Activated naive CD8-positive, alpha-beta T cell treated with anti-CD3 and anti-CD28 coated beads, Interleukin-2, amount 50 U/mL, for 16 hours (primary cell): ENCODE measurements at regions not wholly inside any gene's neighbourhood (a gene's known extent, or its start where the extent isn't known, plus 50 kb on each side); places are given as distances from the start of the nearest gene placed in this dataset.

Experiments used
- DNase-seq: peaks from one replicate; pipeline ENCODE4 v3.0.0-alpha.2; 2020; ENCODE audit warnings: low read depth, low spot score

DNA sequence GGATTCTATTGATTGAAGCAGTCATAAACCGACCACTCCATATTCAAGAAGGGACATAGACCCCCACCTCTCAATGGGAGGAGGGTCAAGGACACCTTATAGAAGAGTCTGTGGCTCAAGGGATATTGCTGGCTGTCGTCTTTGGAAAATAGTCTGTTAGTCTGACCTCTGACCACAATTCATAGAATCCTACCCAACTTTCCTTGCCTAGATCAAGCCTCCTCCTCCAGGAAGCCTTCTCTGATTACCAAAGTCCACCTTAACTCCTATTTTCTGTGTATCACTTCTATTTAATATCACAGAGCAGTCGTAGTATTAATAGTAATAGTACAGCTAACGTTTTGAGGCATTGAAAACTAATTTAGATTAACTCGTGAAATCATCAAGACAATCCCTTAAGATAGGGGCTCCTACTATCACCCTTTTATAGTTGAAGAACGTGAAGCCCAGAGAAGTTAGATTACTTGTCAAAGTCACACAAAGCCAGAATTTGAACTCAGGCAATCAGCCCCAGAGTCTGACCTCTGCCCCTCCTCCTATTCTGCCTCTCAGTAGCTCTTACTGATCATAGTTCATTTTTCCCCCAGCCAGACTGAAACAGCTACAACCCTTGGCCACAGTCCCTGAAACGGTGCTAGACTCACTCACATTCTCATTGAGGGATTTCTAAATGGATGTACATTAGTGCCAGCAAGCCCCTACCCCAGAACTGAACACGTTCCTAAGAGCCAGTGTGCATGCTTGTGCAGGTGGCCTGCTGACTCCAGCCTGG lies 636.6 kb downstream of the MID1IP1 start:
- DNase-seq = no peak

DNA sequence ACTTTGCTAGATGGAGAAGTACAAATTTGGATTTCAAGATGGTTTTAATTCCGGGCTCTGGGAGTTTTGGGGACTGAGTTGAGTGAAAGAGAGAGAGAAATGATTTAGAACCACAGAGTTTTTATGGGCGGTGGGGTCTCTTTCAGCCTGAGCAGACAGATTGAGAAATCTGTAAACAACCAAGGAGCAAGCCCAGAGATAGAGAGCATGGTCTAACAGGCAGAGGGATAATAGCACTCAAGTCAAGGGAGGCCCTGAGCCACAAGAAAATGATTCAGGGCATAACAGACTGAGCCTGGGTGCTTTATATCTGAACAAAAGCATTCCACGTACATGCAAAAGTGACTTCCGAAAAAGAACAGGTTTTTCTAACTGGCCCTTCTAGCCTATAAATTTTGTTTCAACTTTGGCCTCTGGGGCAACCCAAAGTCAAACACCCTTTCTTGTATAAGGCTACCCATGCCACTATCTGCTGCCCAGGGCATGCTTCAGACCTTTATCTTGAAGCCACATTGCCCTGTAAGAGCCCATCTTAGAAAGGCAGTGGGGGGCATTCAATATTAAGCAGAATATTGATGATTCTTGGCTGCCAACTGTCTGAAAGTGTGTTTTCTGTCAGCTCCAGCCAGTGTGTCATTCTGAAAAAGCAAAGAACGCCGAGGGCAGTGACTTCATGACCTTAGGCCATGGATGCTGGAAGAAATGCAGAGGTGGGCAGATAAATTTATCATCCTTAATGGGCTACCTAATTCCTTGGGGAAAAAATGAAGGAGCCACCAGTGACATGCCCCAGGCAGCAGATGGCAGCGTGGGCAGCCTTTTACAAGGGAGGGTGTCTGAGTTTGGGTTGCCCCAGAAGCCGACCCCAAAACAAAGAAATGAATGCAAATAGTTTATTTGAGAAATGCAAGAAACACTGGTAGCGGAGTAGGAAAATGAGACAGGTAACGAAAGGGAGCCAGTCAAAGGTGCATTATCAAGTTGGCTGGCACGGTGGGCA lies 637.6 kb downstream of the MID1IP1 start:
- DNase-seq = no peak

DNA sequence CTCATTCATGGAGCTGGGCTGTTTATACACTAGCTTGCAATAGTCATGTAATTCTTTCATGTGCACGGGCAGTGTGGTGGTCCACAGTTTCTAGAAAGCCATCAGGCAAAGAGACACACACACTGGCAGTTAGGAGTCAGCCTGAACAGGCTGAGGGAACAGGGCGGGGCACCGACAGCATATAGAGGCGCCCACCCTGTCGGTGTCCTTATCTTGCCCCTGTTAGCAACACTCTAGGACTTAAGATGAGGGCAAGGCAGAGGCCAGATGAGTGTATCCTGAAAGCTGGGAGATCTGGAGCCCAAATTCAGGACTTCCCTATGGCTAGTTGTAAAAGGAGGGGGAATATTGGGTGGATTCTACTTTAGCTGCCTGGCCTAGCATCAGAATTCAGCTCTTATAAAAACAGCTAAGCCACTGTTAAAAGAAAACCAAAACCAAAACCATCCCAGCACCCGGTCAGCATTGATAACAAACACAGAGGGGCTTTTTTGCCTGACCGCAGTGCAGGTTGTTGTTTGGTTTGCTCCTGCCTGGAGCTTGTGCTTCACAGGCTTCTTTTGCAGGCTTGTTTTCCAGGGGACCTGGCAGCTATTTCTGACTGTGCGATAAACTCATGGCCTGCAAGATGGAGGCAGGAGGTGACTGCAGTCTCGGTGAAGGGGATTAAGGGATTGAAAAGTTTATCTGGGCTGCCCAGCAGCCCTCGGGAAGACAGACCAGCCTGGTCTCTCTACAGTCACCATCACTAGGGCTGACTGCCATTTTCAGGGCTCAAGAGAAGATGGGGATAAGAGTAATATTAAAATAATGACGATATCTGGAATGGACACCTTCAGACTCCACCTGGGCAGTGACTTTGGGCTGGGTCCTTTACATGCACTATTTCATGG lies 638.9 kb downstream of the MID1IP1 start:
- no peak for DNase-seq

DNA sequence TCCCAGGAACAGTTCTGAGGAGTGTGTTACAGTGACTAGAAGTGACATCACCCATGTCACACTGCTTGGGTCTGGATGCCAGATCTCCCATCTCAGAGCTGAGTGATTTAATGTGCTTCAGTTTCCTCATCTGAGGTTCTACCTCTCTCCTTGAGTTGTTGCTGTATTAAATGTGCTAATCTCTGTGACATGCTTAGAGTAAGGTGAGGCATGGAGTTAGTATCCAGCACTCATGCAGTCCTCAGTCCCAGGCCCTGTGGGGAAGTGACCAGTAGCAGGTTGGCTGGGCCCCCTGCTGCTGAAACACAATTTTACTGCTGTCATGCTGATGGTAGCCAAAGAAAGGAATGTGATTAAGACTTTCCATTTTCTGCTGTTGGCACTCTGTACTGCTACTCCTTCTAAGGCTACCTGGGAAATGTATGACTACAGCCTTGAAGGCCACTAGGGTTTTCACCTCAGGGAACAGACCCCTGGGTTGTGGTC lies 639.6 kb downstream of the MID1IP1 start:
- DNase-seq = no peak

DNA sequence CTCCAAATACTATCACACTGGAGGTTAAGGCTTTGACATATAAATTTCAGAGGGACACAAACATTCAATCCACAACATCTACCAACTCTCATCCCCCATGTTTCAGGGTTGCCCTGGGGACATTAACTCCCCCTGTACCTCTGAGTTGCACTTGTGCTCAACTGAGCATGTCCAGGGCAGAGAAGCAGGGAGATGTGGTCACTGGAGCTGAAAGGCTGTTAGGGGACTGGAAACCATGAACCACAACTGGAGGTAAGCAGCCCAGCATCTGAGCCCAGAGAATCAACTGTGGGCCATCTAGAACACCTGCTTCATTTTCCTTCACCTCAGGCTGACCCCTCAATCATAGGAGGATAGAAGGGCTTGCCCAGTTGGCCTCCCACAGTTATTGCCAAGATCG lies 641.1 kb downstream of the MID1IP1 start:
- no peak for DNase-seq

DNA sequence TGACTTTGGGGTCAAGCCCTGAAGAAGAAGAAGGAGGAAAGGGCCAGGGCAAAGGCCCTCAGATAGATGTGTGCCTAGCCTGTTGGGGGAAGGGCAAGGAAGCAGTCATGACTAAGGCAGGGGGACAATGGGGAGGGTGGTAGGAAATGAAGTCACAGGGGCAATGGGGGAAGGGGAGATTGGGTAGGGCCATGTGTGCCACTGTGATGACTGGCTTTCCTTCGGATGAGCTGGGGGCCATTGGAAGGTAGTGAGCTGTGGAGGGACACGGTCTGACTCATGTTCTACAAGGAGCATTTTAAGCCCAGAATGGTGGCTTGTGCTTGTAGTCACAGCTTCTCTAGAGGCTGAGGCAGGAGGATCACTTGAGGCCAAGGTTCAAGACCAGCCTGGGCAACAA lies 642.0 kb downstream of the MID1IP1 start:
- no peak for DNase-seq

DNA sequence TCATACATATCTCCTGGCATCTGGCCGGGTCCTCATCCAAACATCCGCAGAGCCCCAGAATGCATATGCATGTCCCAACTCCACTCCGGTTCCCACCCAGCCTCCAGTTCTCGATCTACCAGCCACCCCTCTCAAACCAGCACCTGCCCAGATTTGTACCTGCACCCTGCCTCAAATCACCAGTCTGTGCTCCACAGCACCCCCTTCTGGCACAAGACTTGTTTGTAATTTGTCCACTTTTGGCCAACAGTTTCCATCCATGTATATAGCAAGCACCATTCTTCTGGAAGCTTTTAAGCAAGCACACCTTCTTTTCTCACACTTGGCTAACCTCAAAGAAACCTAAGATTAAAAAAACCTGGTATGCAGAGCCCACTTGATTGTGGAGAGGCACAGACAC lies 644.1 kb downstream of the MID1IP1 start:
- no peak for DNase-seq

DNA sequence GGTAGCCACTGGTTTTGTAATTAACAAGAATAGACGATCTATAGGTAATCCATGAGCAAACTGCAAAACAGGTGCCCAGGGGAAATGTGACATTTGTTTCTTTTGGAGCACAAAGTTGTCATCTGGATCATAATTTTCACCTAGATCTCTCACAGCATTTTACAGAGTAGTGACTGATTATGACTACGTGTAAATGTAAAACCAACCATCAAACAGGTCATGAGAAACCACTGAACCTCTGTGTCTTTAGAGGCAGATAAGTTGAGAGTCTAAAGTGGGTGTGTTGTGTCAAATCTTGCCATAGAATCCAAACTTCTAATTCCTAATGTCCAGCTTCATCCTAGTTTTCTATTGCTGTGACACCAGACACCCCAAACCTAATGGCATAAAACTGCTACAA lies 648.1 kb downstream of the MID1IP1 start:
- DNase-seq = no peak

DNA sequence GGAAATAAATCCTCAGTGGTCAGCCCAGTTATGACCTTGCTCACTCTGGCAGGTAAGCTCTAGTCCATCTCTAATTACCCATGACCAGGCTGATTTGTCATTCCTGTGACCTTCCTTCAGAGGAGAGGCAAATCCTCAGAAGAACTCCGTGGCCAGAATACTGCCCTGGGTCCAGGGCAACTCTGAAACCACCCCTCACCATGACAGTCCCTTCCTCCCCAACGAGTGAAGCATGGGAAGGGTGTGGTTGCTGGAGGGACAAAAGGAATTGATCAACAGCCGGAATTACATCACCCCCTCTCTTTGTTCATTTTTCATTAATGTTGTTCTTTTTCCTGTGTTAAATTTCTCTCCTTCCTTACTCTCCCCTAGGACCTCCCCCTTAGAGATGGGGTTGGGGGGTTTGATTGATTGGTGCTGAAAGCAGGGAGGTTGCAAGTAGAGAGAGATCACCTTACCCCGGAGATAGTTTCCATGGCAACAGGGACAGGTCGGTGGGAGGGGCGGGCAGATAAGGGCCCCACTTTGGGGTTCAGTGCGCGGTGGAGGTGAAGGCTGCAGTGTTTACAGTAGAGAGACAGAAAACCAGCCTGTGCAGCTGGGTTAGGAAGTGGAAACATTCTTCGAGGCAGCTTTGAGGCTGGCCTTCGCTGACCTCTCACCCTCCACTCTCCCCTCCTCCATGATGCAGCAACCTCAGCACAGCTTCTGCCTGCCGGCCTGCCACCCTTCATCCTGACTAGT lies 647.4 kb downstream of the BCOR start:
- DNase-seq = no peak

DNA sequence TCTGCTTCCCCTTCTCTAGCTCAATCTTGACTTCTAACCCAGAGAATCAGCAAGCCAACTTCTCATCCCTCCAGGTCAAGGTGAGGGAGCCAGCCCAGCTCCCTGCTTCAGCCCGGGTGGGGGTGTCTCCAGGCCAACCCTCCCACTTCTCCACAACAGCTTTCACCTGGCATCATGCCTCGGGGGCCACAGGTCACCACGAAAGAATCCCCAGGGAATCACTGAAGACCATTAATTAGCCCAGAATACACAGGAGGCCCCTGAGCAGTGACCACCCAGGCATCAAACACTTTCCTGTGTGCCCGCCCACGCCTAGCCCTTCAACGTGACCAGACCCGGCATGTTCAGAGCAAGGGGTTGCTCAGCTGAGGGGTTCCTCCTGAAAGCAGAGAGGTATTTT lies 646.7 kb downstream of the BCOR start:
- no peak for DNase-seq

DNA sequence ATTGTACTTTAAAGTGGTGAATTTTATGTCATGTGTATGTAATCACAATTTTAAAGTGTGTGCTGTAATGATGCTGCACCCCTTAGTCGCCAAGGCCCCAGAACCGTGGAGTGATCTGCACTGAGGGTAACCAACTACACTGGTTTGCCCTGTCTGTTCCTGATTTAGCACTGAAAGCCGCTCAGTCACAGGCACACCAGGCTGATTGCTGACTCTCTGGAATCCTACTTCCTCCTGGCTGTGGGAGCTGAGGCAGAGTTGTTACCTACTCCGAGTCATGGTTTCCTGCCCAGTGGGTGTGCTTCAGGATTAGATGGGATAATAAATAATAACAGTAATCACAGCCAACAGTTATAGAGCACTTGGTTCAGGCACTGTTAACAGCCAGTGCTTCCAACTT lies 645.4 kb downstream of the BCOR start:
- DNase-seq = no peak

DNA sequence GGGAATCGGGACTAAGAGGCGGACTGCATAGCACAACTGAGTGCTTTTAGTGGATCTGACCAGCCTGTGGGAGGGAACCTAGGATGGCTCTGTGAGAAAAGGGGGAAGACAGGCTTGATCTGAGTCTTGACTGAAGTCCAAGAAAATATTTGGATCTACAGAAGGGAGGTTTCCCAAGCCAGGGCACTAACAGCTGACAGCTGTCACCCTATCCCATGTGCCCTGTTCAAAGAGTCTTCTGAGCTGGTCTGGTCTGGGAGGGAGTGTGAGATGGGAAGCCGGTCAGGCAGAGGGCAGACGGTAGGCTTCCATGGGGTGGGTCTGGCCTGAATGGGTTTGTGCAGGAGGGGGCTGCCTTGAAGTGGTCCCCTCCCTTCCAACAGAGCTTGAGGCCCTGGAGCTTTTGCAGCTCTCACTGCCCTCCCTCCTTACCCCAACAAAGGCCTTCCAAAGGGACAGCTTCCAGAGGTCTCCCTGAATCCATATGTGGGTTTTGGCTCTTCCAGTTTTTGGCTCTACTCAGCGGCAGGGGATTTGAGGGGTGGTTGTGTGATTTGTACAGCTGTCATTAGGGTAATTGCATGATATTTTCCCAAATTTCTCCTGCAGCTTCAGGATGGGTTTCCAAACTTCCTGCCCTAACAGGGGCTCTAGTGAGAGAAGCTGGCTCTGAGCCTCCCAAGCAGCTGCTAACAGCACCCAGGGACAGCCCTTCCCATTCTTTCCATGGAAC lies 643.7 kb downstream of the BCOR start:
- no peak for DNase-seq

DNA sequence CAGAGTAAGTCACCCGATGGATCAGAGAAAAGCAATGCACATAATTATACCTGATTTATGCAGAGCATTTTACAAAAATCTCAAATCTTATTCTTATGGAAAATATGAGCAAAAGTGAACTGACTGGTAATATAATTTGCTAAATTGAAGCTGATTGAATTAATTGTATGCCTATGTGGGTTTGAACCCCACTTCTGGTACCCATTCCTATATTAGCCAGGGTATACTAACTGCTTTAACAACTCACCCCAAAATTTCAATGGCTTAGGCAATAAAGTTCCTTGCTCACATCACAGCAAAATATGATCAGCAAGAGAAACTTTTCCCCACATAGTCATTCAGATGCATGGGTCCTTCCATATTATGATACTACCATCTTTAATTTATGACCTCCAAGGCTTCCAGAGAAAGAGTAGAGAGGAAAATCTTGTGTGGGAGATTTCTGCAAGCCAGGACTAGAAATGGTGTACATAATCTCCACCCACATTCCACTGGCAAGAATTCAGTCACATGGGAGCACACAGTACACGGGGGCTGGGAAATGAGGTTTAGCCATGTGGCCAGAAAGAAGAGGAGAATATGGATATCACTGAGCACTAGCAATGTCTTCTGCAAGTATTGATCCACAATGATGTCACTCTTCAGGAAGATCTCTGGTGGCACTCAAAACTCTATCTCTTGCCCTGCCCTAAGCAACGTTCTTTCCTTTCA lies 640.7 kb downstream of the BCOR start:
- DNase-seq = no peak

DNA sequence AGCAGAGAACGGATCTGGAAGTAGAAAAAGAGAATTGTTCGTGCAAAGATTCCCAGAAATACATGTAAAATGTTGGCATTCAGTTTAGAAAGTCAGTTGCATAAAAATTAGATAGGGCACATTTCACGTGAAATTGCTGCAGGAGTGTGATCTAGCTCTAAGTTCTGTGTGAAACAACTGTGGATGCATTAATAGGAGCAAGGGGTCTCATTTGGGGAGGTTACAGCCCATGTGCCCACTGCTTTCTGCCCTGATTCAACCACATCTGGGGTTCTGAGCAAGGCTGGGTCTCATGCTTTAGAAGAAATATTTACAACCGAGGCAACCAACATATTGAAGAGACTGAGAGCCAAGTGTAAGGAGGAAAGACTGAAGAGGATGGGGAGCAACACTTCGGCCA lies 639.0 kb downstream of the BCOR start:
- DNase-seq = no peak

DNA sequence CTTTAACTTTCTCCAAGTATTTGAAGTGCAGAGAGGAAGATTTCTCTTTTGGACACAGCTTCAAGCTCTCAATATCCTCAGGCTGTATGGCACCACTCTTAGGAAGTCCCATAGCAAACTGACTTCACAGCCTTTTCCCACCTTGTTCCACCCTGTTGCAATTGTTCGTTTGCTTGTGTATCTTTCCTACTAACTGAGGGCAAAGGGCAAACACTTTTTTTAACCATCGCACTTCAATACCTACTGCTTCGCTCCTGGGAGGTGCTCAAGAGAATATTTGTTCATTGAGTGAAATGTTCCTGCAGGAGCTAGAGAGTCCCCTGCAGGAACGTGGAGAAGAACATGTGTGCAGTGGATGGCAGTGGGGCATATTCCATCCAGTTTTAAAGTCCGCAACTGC lies 638.6 kb downstream of the BCOR start:
- no peak for DNase-seq

DNA sequence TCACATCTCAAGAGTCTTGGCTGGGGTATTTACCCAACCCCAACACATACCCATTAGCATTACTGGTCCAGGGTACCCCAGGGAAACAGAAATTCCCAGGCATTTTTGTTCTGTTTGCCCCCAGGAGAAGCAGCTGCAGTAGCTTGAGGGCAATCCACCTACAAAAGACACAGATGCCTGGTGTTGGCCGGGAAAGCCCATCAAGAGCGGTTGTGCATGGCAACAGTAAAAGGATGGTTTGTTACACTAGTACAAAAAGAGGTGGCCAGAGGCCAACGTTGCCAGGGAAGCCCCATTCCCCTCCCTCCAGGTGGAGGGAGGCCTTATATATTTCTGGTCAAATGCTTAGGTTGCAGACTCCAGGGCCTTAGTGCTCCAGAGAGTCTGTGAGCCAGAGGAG lies 637.8 kb downstream of the BCOR start:
- no peak for DNase-seq

DNA sequence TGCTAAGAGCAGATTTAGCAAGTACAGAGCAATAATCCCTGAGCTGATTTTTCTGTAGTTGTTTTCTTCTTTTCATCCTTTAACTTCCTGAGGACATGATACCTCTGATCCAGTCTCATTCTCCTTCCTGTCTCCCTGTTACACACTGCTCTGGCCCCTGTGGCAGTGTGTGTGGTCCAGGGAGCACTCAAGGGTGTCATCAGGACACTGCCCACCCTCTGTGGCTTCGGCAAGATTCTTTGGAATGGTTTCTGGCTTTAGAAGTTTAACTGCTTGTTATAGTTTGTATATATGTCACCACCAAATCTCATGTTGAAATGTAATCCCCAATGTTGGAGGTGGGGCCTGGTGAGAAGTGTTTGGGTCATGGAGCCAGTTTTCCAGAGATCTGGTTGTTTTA lies 637.3 kb downstream of the BCOR start:
- DNase-seq = no peak

DNA sequence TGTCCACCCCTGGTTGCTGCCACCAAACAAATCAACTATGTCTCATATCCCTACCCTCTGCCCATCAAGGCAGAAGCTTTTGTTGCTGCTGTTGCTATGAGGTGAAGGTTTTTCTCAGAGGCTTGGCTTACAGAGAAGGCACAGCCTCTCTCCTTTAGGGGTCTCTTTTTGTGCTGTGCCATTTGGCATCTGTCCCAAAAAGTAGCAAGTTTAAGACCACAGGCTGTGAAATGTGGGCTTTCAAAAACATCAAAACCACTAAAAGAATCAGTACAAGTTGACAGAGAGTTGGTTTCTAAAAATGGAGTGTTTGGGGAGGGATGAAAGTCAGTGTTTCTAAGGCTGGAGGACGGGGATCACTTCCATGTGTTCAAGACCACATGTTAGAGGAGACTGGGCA lies 634.9 kb downstream of the BCOR start:
- no peak for DNase-seq

DNA sequence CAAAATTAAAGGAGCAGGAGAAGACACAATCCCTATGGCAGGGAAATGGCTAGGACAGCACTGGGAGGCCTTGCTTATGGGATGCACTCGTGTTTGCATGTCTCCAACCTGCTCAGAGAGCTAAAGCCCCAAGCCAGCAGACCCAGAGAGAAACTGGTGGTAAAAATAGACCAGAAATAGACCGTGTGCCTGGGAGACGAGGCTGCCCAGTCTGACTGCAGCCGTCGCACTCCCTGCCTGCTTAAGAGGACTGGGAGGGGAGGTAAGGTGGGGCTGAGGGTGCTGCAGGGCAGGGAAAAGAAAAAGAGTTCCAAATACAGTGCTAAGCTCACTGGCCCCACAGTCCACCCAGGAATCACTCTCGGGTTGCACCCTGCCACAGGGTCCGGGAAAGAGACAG lies 633.5 kb downstream of the BCOR start:
- no peak for DNase-seq

DNA sequence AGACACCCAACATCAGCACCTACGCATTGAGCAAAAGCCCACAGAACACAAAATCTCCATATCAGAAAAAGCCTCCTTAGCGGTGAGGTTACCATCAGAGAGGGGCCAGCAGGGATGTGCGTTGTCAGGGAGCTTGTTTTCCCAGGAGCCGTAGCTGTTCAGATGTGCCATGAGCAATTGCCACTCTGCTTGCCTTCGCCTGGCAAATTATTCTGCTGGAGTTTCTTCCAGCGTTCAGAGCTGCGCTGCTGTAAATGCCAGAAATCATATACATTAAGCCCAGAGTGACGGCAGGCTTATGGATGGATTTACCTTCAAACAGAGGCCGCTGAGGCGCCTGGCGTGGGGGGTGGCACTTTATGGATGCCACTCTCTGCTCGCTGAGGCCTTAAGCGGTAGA lies 632.3 kb downstream of the BCOR start:
- DNase-seq = no peak
